ENCODE measurements at regions not wholly inside any gene's neighbourhood (a gene's known extent, or its start where the extent isn't known, plus 50 kb on each side); places are given as distances from the start of the nearest gene placed in this dataset.
"Not testable (repeated sequence)": the region's sequence is repeated elsewhere in the genome, so short reads cannot be mapped to it uniquely, and the experiment has no call there.

- not testable (repeated sequence) for DNase-seq
Measured at GRCh38 chr12:76292891-76293290, 55.3 kb downstream of the BBS10 start.

DNA sequence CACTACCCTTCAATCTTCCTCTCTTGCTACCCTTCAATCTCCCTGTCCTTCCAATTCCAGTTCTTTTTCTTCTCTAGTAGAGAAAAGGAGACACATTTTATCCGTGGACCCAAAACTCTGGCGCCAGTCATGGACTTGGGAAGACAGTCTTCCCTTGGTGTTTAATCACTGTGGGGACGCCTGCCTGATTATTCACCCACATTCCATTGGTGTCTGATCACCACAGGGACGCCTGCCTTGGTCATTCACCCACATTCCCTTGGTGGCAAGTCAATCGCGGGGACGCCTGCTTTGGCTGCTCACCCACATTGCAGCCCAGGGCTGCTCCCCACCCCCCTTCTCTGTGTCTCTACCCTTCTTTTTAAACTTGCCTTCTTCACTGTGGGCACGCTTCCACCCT is 55.9 kb downstream of the BBS10 start:
- DNase-seq, result not testable (repeated sequence)

GRCh38 chr12:76290963-76291859 is 57.0 kb downstream of the BBS10 start:
- DNase-seq, result no peak

DNA sequence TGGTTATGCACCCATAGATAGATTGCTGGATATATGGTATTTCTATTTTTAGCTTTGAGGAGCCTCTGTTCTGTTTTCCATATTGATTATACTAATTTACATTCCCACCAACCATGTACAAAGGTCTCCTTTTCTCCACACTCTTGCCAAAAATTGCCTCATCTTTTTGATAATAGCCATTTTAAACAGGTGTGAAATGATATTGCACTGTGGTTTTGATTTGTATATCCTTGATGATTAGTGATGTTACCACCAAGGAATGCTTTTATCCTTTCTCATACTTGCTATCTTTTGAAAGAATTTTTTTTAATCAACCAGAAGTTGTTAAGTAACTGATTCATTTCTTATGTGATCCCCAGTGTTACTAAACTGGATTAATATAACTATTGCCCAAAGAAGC is 60.0 kb downstream of the BBS10 start:
- DNase-seq, result no peak

- DNase-seq, result no peak
Measured at GRCh38 chr12:76284816-76285750, 63.1 kb downstream of the BBS10 start.

- no peak for DNase-seq
Measured at GRCh38 chr12:76282744-76283143, 65.5 kb downstream of the BBS10 start.

DNA sequence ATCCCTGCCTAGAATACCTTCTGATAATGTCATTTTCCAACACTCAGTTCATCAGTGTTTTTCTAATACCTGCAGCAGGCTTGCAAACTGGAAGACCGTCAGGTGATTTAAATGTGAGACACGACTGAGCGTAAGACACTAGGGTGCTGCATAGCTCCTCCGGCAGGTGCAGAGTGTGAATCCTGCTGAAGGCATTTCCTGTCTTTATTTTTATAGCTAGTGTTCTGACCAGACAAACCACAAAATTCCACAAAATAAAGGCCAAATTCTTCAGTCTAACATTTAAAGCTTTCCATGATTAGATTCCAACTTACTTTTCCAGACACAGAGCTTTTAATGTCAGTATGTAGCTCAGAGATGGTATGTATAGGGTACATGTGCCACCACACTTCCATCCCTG is 70.7 kb downstream of the BBS10 start:
- no peak for DNase-seq

DNA sequence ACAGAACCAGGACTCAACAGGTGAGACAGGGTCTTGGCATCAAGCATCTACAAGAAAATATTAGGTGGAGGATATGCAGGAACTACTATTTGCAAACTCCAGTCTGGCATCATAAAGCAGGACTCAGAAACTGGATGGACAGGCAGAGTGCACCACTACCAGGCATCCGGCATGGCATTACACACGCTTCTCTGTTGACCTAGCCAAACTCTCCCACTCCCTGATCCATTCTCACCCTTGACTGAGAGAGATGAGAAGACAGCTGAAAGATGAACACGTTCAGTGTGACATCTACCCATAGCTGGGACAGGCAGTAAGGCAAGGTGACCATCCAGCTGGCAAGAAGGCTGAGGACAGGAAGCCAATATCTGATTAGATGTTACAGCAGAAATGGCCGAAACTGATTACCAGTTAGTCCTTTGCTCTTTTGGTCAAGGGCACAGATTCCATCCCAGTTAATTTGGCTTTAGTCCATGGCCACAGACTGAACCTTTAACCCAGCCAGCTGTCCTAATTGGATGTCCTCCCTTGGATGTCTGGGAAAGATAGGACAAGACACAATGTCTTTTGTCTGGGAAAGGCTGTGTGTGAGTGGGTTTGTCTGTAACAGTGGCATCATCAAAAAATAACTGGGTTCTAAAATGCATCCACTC is 71.6 kb downstream of the BBS10 start:
- no peak for DNase-seq

DNA sequence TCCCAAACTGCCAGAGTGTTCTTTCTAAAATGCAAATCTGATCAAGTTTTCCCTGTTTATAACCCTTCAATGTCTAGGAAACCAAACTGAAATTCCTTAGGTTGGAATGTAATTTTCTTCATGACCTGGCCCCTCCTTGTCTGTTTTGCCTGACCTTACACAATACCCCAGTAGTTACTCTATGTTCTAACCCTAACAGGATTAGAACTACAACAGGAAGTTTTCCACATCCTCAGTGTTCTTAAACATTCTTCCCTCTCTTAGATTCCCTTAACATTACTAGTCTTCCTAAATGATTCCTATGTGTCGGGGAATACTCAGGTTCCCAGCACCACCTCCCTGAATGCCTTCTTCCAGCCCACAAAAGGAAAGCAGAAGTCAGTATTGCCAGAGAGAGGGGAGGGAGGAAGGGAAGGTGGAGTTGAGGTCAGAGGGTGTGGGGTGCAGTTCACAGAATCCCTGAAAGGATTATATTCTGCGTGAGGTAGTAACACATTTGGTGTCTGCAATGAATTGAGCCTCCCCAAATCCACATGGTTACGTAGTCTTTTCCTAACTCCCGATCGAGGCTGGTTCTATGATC is 72.6 kb downstream of the BBS10 start:
- no peak for DNase-seq

- no peak for DNase-seq
Measured at GRCh38 chr12:76274420-76275083, 73.7 kb downstream of the BBS10 start.

- no peak for DNase-seq
Measured at GRCh38 chr12:76272287-76272686, 75.9 kb downstream of the BBS10 start.

GRCh38 chr12:76270657-76271358 is 77.4 kb downstream of the BBS10 start:
- no peak for DNase-seq

DNA sequence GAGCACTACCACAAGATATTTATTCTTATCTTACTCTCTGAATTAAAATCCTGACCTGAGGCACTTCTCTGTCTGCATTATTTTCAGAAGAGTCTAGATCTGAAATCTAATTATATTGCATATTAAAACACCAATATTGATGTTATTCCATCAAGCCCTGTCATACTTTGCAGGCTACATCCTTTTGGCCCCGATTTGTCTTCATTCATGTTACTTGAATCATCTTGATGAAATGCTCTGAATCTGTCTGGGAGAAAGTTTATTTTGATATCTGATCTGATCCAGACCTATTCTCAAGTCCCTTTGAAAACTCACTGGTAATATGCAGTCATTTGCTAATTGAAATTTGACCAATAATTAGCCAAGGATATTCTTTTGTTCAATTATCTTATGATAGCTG is 79.9 kb downstream of the BBS10 start:
- DNase-seq, result no peak

DNA sequence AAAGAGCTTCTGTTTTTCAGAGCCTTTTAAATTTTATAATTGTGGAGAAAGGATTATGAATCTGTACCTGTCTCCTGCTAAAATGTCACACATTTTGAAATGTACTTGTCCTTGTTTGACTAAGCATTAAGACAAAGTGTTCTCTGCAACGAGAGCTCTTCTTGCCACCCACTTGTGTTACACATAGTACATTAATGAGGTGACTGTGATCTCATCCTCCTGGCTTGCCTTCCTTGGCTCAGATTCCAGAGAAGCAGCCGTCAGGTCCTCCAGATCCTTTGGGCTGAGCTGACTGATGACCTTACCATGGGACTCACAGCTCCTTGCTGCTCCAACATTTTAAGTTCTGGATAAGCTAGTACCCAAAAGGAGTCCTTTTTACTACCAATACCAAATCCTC is 81.4 kb downstream of the BBS10 start:
- no peak for DNase-seq

GRCh38 chr12:76265424-76266180 is 82.6 kb downstream of the BBS10 start:
- no peak for DNase-seq

DNA sequence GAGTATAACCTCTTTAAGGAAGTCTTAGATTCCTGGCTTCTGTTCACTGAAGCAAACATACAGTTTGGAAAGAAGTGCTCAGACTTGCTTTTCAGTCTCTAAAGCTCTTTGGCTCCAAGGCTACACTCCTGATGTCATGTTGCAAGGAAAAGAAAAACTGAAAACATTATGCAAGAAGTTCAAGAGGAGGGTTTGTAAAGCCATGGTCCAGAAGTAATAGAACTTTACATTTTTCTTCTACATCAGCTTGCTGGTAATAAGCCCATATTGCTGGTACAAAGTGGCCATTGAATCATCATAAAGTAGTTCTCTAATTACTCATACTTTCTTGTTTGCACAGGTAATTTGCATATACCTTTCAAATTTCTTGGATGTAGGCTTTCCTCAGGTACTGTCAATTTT is 83.6 kb downstream of the BBS10 start:
- no peak for DNase-seq

DNA sequence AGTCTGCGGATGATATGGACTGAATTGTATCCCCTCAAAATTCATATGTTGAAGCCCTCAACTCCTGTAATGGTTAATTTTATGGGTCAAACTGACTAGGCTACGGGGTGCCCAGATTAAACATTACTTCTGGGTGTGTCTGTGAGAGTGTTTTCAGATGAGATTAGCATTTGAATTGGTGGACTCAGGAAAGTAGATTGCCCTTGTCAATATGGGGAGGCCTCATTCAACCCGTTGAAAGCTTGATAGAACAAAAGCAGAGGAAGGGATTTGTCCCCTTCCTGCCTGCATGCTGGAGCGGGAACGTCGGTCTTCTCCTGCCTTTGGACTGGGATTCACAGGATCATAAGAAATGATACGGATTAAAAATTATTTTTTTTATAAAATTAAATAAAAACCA is 84.5 kb downstream of the BBS10 start:
- DNase-seq, result no peak

DNA sequence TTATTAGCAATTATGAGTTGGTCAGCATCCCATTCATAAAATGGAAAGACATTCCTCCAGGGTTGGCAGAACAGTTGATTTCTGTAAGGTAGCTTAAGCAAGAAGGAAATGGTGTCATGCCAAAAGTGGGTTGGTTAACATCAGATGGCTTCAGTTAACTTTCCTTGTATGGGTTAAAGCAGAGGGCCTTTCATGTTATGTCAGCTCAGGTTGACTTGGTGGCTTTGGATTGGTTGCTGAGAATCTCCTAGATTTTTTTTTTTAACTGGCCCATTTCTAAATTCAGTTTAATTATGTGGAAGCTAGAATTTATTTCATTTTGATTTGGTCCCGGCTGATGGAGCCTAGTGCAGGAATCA is 87.8 kb downstream of the BBS10 start:
- no peak for DNase-seq

DNA sequence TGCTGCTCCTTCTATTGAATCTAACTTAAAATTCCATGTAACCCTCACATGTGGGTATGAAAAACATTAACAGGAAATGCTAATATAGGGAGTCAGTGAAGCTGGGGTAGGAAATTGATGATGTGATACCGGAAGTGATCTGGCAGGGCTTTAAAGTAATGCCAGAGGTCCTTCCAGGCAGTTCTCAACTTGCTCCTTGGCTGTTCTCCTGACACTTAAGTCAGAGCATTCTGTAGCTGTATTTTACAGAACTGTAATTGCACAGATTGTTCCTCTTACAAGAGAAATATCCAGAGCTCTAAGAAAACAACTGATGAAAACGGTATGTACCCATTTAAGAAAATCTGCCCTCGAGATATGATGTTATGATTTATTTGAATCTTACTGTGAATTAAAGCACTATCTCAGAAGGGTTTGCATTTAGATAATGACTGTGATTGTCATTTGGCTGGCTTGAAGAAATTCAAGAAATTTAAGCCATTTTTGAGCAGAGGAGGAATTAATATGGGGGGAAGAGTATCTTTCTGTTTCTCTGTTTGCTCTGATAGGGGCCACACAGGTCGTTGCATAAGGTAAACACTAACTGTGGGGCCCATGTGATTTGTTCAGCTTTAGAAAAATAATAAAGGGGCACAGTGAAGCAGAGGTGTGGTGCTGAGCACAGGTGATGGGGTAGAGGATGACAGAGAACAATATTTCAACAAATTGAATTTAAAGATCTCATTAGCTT is 88.4 kb downstream of the BBS10 start:
- no peak for DNase-seq

DNA sequence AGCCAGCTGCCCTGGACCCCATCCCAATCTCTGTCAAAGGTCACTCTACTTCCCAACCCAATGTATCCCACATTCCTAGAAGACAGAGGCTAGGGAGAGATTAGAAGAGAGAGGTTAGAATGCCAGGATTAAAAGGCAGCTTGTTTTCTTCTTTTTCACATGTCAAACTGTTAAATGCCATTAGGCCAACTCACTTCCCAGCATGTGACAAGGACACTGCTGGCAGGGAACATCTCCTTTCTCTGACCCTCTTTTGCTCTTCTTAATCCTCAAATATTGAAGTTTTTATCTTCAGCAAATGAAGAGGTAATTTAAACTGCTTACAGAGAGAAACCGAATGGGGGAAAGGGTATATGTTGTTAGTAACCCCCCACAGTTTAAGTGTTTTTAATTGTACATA is 89.1 kb downstream of the BBS10 start:
- no peak for DNase-seq
